KOPT-K1 (cell line): ENCODE measurements at regions not wholly inside any gene's neighbourhood (a gene's known extent, or its start where the extent isn't known, plus 50 kb on each side); places are given as distances from the start of the nearest gene placed in this dataset.

Experiments
- H3K27ac ChIP-seq: fragments of 200-600 bp; sonication (generic); 2 replicates; pipeline ENCODE4 v1.5.1; 2016; ENCODE audit warnings: antibody characterized with exemption, mild to moderate bottlenecking, low read depth, low read length; ENCODE audit not compliant: poor library complexity, severe bottlenecking
- H3K36me3 ChIP-seq: fragments of 200-600 bp; sonication (generic); 2 replicates; pipeline ENCODE4 v1.5.1; 2017; ENCODE audit warnings: antibody characterized with exemption, mild to moderate bottlenecking, low read length, moderate library complexity; ENCODE audit not compliant: insufficient read depth
- H3K9me3 ChIP-seq: fragments of 200-600 bp; sonication (generic); 2 replicates; pipeline ENCODE4 v1.5.1; 2017; ENCODE audit warnings: antibody characterized with exemption, low read length, mild to moderate bottlenecking; ENCODE audit not compliant: insufficient read depth, poor library complexity, severe bottlenecking

DNA sequence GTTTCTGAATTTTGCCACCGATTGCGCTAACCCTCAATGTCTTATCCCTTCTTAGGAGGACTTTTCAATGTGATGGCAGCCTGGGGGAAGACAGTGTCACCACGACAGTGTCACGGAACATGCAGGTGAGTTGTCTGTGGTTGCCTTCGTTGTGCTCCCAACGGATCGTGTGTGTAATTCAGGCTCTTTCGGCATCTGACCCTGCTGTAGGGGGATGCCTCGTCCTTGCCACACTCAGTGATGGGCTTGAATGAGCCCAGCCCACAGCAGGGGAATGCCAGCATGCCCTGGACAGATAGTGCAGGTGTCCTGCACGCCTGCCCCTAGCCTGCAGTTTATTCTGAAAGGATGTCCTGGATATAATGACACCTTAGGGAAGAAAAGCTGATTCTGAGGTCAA, 123.8 kb upstream of the RTL1 start:
- Histone ChIP-seq H3K27ac (no peak overlapping the region), H3K9me3 (peaks cover 15% of the 10 kb centered on the region), H3K36me3 (no peaks in the 10 kb centered on the region)

DNA sequence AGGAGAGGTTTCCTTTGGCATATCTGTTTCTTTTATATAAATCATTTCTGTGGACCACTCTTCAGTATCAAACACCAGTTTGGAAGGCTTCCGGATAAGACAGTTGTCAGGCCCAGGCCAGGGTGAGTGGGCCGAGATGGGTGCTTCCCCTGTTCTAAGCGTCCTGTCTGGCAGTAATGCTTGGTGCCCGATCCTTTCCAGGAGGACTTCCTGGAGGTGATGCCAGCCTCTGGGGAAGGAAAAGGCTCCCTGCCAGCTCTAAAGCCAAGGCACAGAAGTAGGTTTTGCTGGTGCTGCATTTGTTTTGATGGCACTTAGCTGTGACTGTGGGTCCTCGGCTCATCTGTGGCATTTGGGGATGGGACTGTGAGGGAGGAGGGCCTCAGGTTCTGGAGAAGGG, 124.4 kb upstream of the RTL1 start:
- no peak overlapping the region for H3K27ac ChIP-seq
- no peaks in the 10 kb centered on the region for H3K36me3 ChIP-seq
- peaks cover 14% of the 10 kb centered on the region for H3K9me3 ChIP-seq

DNA sequence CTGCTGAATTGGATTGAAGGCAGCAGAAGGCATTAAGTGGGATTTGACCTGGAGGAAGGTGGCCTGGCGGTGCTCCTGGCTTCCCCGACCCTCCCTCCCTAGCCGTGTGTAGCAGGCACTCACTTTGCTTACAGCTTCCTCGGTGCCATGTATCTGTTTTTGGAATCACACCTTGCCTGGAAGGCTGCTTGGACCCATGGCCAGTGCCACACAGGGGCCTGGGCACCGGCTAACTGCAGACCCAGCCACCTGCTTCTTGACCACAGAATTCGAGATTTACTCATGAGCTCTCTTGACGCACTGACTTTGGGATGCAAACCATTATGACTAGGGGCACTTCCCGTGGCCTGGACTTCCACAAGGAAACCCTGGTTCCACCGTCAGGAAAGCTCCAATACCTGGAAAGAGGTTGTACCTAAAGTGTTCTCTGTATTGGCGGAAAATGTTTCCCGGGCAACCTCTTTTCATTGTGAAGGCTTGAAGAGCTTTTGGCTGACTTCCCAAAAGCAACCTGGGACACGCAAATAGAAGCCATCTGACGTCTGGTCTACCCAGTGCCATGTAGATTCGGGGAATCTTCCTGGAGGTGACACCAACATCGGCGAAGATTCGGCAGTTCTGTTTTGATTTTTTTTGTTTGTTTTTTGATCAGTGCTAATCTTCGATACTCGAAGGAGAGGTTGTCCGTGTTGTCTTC, 125.6 kb upstream of the RTL1 start:
- peaks cover 2% of the 10 kb centered on the region for H3K9me3 ChIP-seq

DNA sequence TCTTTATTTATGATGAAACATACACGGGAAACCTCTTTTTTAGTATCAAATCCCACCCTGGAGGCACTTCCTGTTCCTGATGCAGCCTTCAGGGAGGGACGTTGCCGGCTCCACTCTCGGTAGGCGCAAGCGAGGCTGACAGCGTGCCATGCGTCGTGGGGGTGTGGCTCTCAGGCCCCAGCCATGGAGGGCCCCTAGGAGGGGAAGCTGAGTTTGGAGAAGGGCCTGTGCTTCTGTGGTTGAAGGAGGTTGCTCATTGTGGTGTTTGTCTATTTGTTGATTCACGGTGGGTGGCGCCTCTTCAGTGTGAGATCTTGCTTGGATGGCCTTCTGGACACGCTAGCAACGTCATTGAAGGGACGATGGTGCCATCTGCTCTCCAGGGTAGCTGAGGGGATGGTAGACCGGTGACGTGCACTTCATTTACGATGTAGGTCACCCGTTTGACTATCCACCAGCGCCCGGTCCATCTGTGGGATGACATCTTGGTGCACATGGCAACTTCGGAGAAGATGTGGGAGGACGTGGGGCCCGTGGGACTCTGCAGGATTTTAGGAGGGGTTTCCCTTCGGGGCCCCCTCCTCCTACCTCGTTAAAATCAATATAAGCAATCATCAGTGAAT, 126.3 kb upstream of the RTL1 start:
- Histone ChIP-seq H3K27ac (no peak overlapping the region), H3K36me3 (no peaks in the 10 kb centered on the region), H3K9me3 (no peaks in the 10 kb centered on the region)

More for the DNA sequence above, 125.6 kb upstream of the RTL1 start:
- no peaks in the 10 kb centered on the region for H3K36me3 ChIP-seq
- no peak overlapping the region for H3K27ac ChIP-seq

DNA sequence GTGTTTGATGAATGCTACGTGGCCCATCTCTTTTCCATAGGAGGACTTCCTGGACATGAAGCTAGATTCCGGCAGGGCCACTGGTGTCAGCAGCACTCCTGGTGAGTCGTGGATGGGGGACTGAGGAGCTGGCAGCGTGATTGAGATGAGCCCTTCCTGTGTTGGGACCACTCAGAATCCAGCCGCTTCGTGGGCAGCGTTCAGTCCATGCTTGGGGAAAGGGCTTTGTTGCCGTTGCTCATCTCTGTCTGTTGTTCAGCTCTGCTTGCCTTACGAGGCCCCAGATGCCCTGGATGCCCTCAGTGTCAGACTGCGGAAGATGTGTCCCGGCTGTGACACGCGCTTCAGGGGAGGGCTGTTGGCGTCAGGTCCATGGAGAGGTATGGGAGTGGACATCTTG, 127.1 kb upstream of the RTL1 start:
- Histone ChIP-seq H3K9me3 (no peaks in the 10 kb centered on the region), H3K27ac (no peak overlapping the region), H3K36me3 (no peaks in the 10 kb centered on the region)

DNA sequence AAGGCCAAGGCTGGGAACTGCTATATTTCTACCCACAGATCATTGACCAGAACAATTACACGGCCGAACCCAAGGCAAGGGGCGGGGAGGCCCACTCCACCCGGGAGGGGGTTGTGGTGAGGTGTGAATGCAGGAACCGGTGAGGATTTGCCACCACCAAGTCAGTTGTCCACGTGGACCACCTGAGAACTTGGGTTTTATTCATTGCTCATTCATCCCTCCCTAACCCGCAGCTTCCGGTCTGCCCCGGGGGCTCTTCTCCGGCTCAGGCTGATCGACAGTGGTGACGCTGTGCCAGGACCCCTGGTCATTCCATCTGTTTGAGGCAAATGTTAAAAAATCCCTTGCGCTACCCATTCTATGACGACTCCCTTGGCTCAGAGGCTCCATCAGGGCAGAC, 127.7 kb upstream of the RTL1 start:
- Histone ChIP-seq H3K27ac (no peak overlapping the region), H3K36me3 (no peaks in the 10 kb centered on the region), H3K9me3 (no peaks in the 10 kb centered on the region)

DNA sequence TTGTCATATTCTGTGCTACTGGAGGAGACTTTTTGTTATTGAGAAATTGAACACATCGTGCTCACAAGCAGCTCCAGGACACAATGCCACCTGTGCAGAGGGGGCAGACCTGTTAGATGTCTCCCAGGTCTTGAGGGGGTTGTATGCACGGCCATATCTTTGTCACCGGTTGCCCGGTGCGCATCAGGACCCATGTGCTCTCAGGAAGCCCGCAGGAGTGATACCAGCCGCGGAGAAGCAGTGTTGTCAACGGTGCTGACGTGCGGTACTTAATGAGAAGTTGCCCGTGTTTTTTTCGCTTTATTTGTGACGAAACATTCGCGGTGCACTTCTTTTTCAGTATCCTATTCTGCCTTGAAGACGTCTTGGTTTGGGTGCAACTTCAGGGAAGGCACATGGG, 128.2 kb upstream of the RTL1 start:
- Histone ChIP-seq H3K9me3 (no peaks in the 10 kb centered on the region), H3K27ac (no peak overlapping the region), H3K36me3 (no peaks in the 10 kb centered on the region)

GRCh38 chr14:101032433-101032832, 128.9 kb upstream of the RTL1 start:
- H3K36me3 ChIP-seq = no peaks in the 10 kb centered on the region
- no peak overlapping the region for H3K27ac ChIP-seq
- no peaks in the 10 kb centered on the region for H3K9me3 ChIP-seq

DNA sequence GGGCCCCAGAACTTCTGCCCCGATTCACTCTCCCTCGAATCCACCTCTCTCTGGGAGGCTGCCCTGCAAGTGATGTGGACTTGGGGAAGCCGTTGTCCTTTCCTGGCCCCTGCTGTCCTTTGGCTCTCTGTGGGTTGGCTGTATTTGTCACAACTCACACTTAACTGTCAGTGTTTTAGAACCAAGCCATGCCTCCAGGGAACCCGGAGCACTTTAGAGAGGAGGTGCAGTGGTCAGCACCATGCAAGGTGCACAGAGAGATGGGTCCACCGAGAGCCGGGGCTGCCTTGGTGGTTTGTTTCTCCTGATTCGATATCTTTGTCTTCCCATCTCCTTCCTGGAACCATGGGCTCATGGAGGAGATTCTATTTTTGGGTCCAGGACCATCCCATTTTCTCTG, 129.5 kb upstream of the RTL1 start:
- H3K36me3 ChIP-seq = no peaks in the 10 kb centered on the region
- no peak overlapping the region for H3K27ac ChIP-seq

DNA sequence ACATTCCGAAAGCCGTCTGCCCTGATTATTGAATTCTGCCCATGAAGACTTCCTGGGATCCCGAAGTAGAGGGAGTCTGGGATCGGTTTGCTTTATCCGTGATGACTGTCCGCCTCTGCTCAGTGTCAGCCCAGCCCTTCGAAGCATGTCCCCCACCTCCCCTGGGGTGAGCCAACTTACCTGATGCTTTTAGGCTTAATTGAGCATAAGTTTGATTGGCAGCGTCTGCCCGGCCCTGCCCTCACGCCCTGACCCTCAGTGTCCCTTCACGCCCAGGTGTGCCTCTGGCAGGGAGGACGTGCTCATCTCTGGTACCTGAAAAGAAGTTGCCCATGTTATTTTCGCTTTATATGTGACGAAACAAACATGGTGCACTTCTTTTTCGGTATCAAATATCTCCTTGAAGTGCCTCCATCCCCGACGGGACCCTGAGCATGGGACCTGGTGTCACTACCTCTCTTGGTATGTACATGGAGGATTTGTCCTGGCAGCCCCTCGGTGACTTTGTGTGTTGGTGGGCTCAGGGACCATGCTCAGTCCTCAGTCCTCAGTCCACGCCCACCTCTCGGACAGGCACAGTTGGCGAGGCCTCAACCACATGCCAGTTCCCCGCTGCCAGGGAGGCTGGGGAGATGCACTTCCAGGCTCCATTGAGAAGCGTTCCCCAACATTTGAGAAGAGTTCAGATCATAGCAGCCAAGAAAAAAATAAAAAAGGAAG, 130.1 kb upstream of the RTL1 start:
- H3K27ac ChIP-seq = no peak overlapping the region
- H3K36me3 ChIP-seq = no peaks in the 10 kb centered on the region
- no peaks in the 10 kb centered on the region for H3K9me3 ChIP-seq

More for the DNA sequence above, 129.5 kb upstream of the RTL1 start:
- H3K9me3 ChIP-seq = no peaks in the 10 kb centered on the region

DNA sequence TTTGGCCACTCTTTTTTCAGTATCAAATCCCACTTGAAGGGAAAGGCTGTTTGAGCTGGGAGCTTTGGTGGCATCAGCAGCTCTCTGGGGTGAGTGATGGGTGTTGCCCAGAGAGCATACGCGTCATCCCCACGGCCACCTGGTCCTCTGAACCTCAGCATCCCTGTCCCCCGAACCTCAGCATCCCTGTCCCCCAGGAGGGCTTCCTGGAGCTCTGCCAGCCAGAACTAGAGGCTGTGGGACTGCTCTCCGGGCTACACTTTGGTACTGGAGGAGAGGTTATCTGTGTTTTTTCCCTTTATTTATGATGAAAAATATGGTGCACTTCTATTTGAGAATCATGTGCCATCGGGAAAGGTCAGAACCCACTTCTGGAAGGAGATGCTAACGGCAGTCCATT, 131.5 kb upstream of the RTL1 start:
- Histone ChIP-seq H3K9me3 (no peaks in the 10 kb centered on the region), H3K27ac (no peak overlapping the region), H3K36me3 (no peaks in the 10 kb centered on the region)

DNA sequence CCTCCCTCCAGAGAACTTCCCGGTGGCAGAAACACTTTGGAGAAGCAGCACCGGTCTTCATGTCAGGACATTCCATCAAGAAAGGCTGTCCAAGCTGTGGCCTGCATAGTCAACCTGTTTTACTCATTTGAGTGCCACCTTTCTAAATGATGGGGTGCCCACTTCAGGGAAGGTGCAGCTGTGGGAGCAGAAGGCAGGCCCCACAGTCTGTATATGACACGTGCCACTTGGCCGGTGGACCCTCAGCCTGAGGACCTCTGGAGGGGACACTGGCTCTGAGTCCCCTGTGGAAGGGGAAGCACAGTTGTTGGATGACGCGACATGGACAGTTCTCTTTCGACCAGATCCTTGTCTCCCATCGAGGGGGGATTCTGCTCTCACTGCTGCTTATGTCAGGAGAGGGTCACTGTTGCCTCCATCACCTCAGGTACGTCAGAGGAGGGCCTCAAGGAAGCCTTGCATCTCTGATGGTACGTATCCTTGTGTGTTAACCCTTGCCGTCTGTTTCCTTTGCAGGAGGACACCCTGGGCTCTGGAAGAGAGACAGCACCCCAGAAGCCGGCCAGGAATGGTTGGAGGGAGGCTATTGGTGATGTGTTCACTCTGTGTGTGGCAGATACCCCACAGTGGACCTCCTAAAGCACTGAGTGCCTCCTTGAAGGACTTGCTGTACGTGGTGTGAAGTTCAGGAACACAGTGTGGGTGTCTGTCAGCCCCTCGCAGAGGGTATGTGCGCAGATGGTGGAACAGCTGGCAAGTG, 132.1 kb upstream of the RTL1 start:
- H3K36me3 ChIP-seq = no peaks in the 10 kb centered on the region
- H3K27ac ChIP-seq = no peak overlapping the region
- no peaks in the 10 kb centered on the region for H3K9me3 ChIP-seq

GRCh38 chr14:101037021-101037817, 133.7 kb upstream of the RTL1 start:
- H3K36me3 ChIP-seq = no peaks in the 10 kb centered on the region
- no peak overlapping the region for H3K27ac ChIP-seq
- H3K9me3 ChIP-seq = no peaks in the 10 kb centered on the region

DNA sequence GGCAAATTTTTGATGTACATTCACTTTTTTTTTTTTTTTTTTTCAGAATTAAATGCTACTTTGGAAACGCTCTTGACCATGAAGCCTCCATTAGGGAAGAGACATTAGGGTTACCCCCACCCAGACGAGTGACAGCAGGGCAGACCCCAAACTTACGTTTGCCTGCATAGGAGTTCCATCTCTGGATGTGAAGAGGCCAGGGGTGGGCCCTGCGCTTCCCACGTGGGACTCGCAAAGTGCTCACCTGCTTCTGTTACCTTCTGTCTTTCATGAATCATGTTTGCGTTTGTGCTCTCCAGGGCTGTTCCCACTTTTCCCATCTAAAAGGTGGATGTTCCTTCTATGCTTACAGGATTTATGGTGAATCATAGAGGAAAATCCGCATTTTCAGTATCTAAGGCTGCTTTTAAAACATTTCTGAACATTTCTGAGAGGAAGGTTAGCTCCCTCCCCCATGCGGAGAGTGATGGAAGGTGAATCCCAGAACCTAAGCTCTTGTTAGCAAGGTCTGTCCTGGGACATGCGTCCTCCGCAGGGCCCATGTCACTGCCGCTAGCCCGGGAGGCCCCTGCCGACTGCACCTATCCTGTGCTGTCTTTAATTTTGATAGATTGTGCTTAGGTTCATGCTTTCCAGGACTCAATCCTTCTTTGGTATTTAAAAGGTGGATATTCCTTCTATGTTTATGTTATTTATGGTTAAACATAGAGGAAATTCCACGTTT, 135.7 kb upstream of the RTL1 start:
- Histone ChIP-seq H3K27ac (no peak overlapping the region), H3K36me3 (no peaks in the 10 kb centered on the region), H3K9me3 (no peaks in the 10 kb centered on the region)
